SK-N-SH treated with all-trans-retinoic acid at 6 μM for 48 hours (cell line): ENCODE measurements at regions not wholly inside any gene's neighbourhood (a gene's known extent, or its start where the extent isn't known, plus 50 kb on each side); places are given as distances from the start of the nearest gene placed in this dataset.

Experiments
- ATAC-seq: fragments of 200-7000 bp; cut with Tn5 transposase; 3 replicates; pipeline ENCODE4 v1.9.1; 2020; ENCODE audit warnings: mild to moderate bottlenecking, moderate library complexity
- ARNTL ChIP-seq: fragments of 450-650 bp; formaldehyde crosslinking; IDR thresholded peaks from 2 replicates; pipeline ENCODE4 v1.5.0; 2020; ENCODE audit warnings: low read depth, mild to moderate bottlenecking, moderate library complexity, borderline replicate concordance
- BACH2 ChIP-seq: fragments of 250-450 bp; sonication (Bioruptor Pico); IDR thresholded peaks from 2 replicates; pipeline ENCODE4 v1.9.0; 2021; ENCODE audit warnings: mild to moderate bottlenecking, borderline replicate concordance
- CSDC2 ChIP-seq: fragments of 250-450 bp; sonication (Bioruptor Pico); IDR thresholded peaks from 2 replicates; pipeline ENCODE4 v1.5.0; 2020; ENCODE audit warnings: mild to moderate bottlenecking, moderate library complexity
- ESRRG ChIP-seq: fragments of 250-450 bp; sonication (Bioruptor Pico); IDR thresholded peaks from 2 replicates; pipeline ENCODE4 v1.6.1; 2021; ENCODE audit warnings: mild to moderate bottlenecking
- GLIS3 ChIP-seq: fragments of 250-450 bp; sonication (Bioruptor Pico); IDR thresholded peaks from 2 replicates; pipeline ENCODE4 v1.5.0; 2020; ENCODE audit warnings: mild to moderate bottlenecking, moderate library complexity
- ISL1 ChIP-seq: fragments of 250-450 bp; sonication (Bioruptor Pico); IDR thresholded peaks from 2 replicates; pipeline ENCODE4 v2.1.2; 2022; ENCODE audit warnings: mild to moderate bottlenecking, moderate library complexity
- OSR1 ChIP-seq: fragments of 250-450 bp; sonication (Bioruptor Pico); IDR thresholded peaks from 2 replicates; pipeline ENCODE4 v1.8.0; 2022; ENCODE audit warnings: moderate library complexity, mild to moderate bottlenecking, inconsistent platforms
- PPARA ChIP-seq: fragments of 250-450 bp; sonication (Bioruptor Pico); IDR thresholded peaks from 2 replicates; pipeline ENCODE4 v1.5.0; 2020; ENCODE audit warnings: mild to moderate bottlenecking, borderline replicate concordance
- RARB ChIP-seq: fragments of 250-450 bp; sonication (Bioruptor Pico); IDR thresholded peaks from 2 replicates; pipeline ENCODE4 v1.8.0; 2021; ENCODE audit warnings: mild to moderate bottlenecking, moderate library complexity
- SNAI2 ChIP-seq: fragments of 250-450 bp; sonication (Bioruptor Pico); IDR thresholded peaks from 2 replicates; pipeline ENCODE4 v1.5.0; 2020; ENCODE audit warnings: mild to moderate bottlenecking, moderate library complexity
- TCF4 ChIP-seq: fragments of 250-450 bp; sonication (Bioruptor Pico); IDR thresholded peaks from 2 replicates; pipeline ENCODE4 v1.8.0; 2021; ENCODE audit warnings: mild to moderate bottlenecking, moderate library complexity, borderline replicate concordance
- ZC3H10 ChIP-seq: fragments of 250-450 bp; sonication (Bioruptor Pico); IDR thresholded peaks from 2 replicates; pipeline ENCODE4 v1.5.1; 2021; ENCODE audit warnings: mild to moderate bottlenecking, moderate library complexity
- ZFP3 ChIP-seq: fragments of 250-450 bp; sonication (Bioruptor Pico); IDR thresholded peaks from 2 replicates; pipeline ENCODE4 v1.5.0; 2020; ENCODE audit warnings: mild to moderate bottlenecking, moderate library complexity
- ZFP30 ChIP-seq: fragments of 450-650 bp; formaldehyde crosslinking; IDR thresholded peaks from 2 replicates; pipeline ENCODE4 v1.5.0; 2022; ENCODE audit warnings: mild to moderate bottlenecking, moderate library complexity
- ZNF565 ChIP-seq: fragments of 450-650 bp; formaldehyde crosslinking; conservative IDR thresholded peaks from 2 replicates; pipeline ENCODE4 v1.5.0; 2020; ENCODE audit warnings: low read depth, mild to moderate bottlenecking, moderate library complexity
- ZNF70 ChIP-seq: fragments of 450-650 bp; formaldehyde crosslinking; IDR thresholded peaks from 2 replicates; pipeline ENCODE4 v1.5.0; 2020; ENCODE audit warnings: mild to moderate bottlenecking, moderate library complexity
- ZNF8 ChIP-seq: fragments of 450-650 bp; formaldehyde crosslinking; IDR thresholded peaks from 2 replicates; pipeline ENCODE4 v1.5.0; 2020; ENCODE audit warnings: mild to moderate bottlenecking, moderate library complexity
- TF ChIP-seq, protein P1 (sequence below): fragments of 250-450 bp; sonication (Bioruptor Pico); IDR thresholded peaks from 2 replicates; pipeline ENCODE4 v1.8.0; 2021; ENCODE audit warnings: low read depth, mild to moderate bottlenecking, moderate library complexity, borderline replicate concordance
- TF ChIP-seq, protein P2 (sequence below): fragments of 250-450 bp; sonication (Bioruptor Pico); IDR thresholded peaks from 2 replicates; pipeline ENCODE4 v1.5.0; 2020; ENCODE audit warnings: mild to moderate bottlenecking, moderate library complexity
- TF ChIP-seq, protein P3 (sequence below): fragments of 250-450 bp; sonication (Bioruptor Pico); IDR thresholded peaks from 2 replicates; pipeline ENCODE4 v1.8.0; 2020; ENCODE audit warnings: mild to moderate bottlenecking, moderate library complexity, borderline replicate concordance
- TF ChIP-seq, protein P4 (sequence below): fragments of 250-450 bp; sonication (Bioruptor Pico); IDR thresholded peaks from 2 replicates; pipeline ENCODE4 v1.5.1; 2020; ENCODE audit warnings: low read depth, mild to moderate bottlenecking, moderate library complexity
- TF ChIP-seq, protein P5 (sequence below): fragments of 250-450 bp; sonication (Bioruptor Pico); IDR thresholded peaks from 2 replicates; pipeline ENCODE4 v1.5.1; 2021; ENCODE audit warnings: mild to moderate bottlenecking, moderate library complexity

DNA sequence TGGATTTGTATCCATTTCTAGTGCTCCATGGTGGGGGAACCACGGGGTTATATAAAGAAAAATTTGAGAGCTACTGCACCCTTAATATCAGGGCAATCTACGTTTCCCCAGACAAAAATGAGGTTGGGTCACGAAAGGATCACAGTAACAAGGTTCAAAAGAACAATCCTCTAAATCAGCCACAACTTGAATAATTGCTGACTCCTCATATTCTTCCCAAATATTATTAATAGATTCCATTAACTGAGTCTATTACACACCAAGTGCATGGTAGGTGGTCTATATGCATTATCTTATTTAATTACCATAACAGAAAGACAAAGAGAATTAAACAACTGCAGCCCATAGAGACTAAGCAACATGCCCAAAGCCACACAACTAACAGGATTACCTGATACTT is 438.2 kb downstream of the ETNK1 start (continued):
- TF ChIP-seq, protein P1, sequence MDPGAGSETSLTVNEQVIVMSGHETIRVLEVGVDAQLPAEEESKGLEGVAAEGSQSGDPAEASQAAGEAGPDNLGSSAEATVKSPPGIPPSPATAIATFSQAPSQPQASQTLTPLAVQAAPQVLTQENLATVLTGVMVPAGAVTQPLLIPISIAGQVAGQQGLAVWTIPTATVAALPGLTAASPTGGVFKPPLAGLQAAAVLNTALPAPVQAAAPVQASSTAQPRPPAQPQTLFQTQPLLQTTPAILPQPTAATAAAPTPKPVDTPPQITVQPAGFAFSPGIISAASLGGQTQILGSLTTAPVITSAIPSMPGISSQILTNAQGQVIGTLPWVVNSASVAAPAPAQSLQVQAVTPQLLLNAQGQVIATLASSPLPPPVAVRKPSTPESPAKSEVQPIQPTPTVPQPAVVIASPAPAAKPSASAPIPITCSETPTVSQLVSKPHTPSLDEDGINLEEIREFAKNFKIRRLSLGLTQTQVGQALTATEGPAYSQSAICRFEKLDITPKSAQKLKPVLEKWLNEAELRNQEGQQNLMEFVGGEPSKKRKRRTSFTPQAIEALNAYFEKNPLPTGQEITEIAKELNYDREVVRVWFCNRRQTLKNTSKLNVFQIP = no peak
- no peak for TF ChIP-seq ZC3H10 (CRISPR knock-in tag)
- no peak for TF ChIP-seq ZFP3 (CRISPR knock-in tag)
- TF ChIP-seq, protein P2, sequence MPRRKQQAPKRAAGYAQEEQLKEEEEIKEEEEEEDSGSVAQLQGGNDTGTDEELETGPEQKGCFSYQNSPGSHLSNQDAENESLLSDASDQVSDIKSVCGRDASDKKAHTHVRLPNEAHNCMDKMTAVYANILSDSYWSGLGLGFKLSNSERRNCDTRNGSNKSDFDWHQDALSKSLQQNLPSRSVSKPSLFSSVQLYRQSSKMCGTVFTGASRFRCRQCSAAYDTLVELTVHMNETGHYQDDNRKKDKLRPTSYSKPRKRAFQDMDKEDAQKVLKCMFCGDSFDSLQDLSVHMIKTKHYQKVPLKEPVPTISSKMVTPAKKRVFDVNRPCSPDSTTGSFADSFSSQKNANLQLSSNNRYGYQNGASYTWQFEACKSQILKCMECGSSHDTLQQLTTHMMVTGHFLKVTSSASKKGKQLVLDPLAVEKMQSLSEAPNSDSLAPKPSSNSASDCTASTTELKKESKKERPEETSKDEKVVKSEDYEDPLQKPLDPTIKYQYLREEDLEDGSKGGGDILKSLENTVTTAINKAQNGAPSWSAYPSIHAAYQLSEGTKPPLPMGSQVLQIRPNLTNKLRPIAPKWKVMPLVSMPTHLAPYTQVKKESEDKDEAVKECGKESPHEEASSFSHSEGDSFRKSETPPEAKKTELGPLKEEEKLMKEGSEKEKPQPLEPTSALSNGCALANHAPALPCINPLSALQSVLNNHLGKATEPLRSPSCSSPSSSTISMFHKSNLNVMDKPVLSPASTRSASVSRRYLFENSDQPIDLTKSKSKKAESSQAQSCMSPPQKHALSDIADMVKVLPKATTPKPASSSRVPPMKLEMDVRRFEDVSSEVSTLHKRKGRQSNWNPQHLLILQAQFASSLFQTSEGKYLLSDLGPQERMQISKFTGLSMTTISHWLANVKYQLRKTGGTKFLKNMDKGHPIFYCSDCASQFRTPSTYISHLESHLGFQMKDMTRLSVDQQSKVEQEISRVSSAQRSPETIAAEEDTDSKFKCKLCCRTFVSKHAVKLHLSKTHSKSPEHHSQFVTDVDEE (CRISPR knock-in tag) = no peak
- TF ChIP-seq, protein P3, sequence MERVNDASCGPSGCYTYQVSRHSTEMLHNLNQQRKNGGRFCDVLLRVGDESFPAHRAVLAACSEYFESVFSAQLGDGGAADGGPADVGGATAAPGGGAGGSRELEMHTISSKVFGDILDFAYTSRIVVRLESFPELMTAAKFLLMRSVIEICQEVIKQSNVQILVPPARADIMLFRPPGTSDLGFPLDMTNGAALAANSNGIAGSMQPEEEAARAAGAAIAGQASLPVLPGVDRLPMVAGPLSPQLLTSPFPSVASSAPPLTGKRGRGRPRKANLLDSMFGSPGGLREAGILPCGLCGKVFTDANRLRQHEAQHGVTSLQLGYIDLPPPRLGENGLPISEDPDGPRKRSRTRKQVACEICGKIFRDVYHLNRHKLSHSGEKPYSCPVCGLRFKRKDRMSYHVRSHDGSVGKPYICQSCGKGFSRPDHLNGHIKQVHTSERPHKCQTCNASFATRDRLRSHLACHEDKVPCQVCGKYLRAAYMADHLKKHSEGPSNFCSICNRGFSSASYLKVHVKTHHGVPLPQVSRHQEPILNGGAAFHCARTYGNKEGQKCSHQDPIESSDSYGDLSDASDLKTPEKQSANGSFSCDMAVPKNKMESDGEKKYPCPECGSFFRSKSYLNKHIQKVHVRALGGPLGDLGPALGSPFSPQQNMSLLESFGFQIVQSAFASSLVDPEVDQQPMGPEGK (CRISPR knock-in tag) = no peak
- no peak for TF ChIP-seq PPARA
- TF ChIP-seq, all 23 proteins: peak for 0

DNA sequence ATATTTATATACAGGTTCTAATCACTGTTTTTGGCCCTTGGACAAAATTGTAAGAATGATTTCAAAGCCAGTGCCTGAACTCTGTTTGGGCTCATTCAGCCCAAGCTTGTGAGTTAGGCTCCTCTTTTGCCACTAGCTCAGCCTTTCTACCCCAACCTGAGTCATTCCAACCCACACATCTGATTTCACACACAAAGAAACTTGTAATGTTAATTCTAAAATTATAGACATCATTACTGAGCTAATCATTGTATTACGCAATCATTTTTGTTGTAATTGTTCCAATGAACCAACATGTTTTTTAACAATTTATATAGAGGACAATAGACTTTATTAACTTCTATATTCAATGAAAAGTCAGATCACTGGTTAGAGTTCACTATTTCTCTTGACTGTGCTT is 441.1 kb downstream of the ETNK1 start:
- no peak for TF ChIP-seq SNAI2 (CRISPR knock-in tag)
- no peak for TF ChIP-seq OSR1 (CRISPR knock-in tag)
- TF ChIP-seq ZNF8 (CRISPR knock-in tag) = no peak
- no peak for TF ChIP-seq ISL1 (CRISPR knock-in tag)
- TF ChIP-seq, protein P4, sequence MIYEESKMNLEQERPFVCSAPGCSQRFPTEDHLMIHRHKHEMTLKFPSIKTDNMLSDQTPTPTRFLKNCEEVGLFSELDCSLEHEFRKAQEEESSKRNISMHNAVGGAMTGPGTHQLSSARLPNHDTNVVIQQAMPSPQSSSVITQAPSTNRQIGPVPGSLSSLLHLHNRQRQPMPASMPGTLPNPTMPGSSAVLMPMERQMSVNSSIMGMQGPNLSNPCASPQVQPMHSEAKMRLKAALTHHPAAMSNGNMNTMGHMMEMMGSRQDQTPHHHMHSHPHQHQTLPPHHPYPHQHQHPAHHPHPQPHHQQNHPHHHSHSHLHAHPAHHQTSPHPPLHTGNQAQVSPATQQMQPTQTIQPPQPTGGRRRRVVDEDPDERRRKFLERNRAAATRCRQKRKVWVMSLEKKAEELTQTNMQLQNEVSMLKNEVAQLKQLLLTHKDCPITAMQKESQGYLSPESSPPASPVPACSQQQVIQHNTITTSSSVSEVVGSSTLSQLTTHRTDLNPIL (CRISPR knock-in tag) = no peak
- TF ChIP-seq BACH2 (CRISPR knock-in tag) = no peak
- no peak for TF ChIP-seq ZFP30 (CRISPR knock-in tag)
- no peak for TF ChIP-seq ESRRG (CRISPR knock-in tag)

DNA sequence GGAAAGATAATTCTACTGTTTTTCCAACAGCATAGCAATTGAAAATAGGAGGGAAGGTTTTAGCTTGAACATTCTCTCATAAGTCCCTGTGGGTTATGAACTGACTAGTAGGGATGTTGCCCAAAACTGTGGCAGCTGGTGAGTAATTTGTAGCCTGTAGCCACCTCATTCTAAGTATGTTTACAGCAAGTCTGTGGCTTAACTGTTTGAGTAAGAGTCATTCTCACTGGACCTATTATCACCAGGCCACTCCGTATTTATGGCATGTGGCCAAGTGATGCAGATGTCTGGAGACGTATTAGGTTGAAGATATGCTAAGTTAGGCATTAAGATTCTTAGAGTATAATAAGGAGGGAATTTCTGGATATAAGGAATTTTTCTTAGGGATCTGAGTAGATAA is 458.3 kb downstream of the ETNK1 start:
- no peak for ATAC-seq
- TF ChIP-seq RARB (CRISPR knock-in tag) (no peak), CSDC2 (no peak), ISL1 (CRISPR knock-in tag) (no peak), ZNF70 (CRISPR knock-in tag) (no peak), BACH2 (CRISPR knock-in tag) (no peak), ZNF565 (CRISPR knock-in tag) (no peak), ARNTL (no peak), TCF4 (CRISPR knock-in tag) (no peak), SNAI2 (CRISPR knock-in tag) (no peak), ZNF8 (CRISPR knock-in tag) (no peak), GLIS3 (no peak), ZFP30 (CRISPR knock-in tag) (no peak), ZC3H10 (CRISPR knock-in tag) (no peak), ESRRG (CRISPR knock-in tag) (no peak)
- TF ChIP-seq, protein P3 (CRISPR knock-in tag) = no peak
- TF ChIP-seq, protein P5, sequence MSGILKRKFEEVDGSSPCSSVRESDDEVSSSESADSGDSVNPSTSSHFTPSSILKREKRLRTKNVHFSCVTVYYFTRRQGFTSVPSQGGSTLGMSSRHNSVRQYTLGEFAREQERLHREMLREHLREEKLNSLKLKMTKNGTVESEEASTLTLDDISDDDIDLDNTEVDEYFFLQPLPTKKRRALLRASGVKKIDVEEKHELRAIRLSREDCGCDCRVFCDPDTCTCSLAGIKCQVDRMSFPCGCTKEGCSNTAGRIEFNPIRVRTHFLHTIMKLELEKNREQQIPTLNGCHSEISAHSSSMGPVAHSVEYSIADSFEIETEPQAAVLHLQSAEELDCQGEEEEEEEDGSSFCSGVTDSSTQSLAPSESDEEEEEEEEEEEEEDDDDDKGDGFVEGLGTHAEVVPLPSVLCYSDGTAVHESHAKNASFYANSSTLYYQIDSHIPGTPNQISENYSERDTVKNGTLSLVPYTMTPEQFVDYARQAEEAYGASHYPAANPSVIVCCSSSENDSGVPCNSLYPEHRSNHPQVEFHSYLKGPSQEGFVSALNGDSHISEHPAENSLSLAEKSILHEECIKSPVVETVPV = no peak
- TF ChIP-seq, protein P1 = no peak
- TF ChIP-seq, protein P4 (CRISPR knock-in tag) = no peak

More for the DNA sequence above, 441.1 kb downstream of the ETNK1 start:
- ATAC-seq = no peak
